ENCODE measurements at regions not wholly inside any gene's neighbourhood (a gene's known extent, or its start where the extent isn't known, plus 50 kb on each side); places are given as distances from the start of the nearest gene placed in this dataset.
A peak's percentile ranks its signal among the peaks of the same experiment; 100 is the strongest.

DNA sequence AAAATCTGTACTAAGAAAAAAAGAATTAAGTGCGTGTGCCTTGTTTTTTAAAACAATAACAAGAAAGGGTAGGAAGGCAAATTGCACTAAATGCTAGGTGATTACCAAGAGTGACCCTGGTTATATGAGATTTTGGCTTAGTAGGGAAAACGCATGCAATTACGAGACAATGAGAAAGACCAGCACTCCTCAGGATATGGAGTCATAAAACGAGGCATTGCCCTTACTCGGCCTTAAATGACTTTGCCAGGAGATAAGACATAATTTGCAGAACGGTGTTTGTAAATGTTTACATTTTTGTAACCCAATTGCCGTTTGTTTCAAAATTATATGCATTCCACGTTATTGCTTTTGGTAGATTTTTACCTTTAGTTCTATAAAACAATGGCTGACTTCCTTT, 179.8 kb downstream of the RBM26 start:
- Histone ChIP-seq H3K4me1 (ENCODE audit: control insufficient read depth, insufficient read depth, low read length, poor library complexity, severe bottlenecking) (peaks cover 11% of the 10 kb centered on the region), H3K36me3 (ENCODE audit: control insufficient read depth, insufficient read depth, low read length) (no peaks in the 10 kb centered on the region), H3K27ac (ENCODE audit: low read depth, low read length, severe bottlenecking) (peak overlapping the region; percentile 48), H3K4me3 (ENCODE audit: extremely low read depth, insufficient read depth, low read length, poor library complexity, severe bottlenecking) (no peak overlapping the region), H3K9me3 (ENCODE audit: control insufficient read depth, low read length) (no peaks in the 10 kb centered on the region)
- WGBS, 2 experiments (ENCODE audit: insufficient coverage in 2 of 2), result 88% methylated on average over 5 to 8 of the region's 8 CpGs

DNA sequence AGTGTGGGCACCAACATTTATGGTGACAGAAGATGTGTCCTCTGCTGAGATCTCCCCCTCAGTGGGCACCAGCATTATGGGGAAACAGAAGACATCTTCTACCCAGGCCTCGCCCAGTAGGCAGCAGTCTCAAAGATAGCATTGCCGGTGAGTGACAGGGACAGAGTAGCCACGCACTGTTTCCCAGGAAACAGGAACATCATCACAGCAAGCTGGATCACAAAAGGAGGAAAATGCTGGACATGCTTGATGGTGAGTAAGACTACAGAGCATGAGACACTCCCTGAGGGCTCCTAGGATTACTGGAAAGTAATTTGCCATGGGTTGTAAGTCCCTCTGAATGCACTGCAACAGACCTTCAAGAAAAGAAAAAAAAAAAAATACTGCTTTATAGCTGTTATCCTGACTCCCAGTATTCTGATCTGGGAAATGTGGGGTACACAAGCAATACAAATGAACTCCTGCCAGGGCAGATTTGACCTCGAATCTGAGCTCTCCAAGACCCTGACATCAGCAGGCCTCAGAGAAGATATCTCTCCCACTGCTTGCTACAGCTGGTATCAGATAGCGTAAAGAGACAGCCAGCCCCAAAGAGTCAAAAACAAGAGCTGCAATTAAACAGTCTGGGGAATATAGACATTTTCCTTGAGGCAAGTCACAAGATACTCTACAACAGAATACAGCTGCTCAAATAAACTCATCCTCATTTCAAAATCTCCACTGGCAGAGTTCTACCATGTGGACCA, 180.4 kb downstream of the RBM26 start:
- Histone ChIP-seq H3K27ac (ENCODE audit: low read depth, low read length, severe bottlenecking) (peak overlapping the region; percentile 48), H3K9me3 (ENCODE audit: control insufficient read depth, low read length) (no peaks in the 10 kb centered on the region), H3K36me3 (ENCODE audit: control insufficient read depth, insufficient read depth, low read length) (no peaks in the 10 kb centered on the region), H3K4me1 (ENCODE audit: control insufficient read depth, insufficient read depth, low read length, poor library complexity, severe bottlenecking) (peaks cover 11% of the 10 kb centered on the region), H3K4me3 (ENCODE audit: extremely low read depth, insufficient read depth, low read length, poor library complexity, severe bottlenecking) (no peak overlapping the region)
- WGBS, 2 experiments (ENCODE audit: insufficient coverage in 2 of 2), result 87 to 97% methylated on average over 4 of the region's 5 CpGs

DNA sequence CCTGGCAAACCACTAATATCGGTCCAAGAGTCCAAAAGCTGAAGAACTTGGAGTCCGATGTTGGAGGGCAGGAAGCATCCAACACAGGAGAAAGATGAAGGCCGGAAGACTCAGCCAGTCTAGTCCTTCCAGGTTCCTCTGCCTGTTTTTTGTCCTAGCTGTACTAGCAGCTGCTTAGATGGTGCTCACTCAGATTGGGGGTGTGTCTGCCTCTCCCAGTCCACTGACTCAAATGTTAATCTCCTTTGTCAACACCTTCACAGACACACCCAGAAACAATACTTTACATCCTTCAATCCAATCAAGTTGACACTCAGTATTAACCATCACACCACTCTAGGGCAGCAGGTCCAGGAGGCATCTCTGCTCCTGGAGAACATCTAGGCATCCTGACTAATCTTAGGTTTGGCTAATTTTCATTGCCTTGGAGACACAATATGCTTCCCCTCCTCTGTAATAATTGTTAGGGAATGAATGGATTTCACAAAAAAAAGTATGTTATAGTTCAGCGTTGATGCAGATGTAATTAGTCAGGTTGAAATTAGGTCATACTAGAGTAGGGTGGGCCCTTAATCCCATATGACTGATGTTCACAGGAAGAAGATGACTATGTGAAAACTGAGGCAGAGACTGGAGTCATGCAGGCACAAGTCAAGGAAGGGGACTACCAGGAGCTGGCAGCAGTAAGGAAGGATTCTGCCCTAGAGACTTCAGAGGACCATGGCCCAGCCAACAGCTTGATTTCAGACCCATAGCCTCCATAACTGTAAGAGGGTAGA, 183.4 kb downstream of the RBM26 start:
- no peaks in the 10 kb centered on the region for H3K9me3 ChIP-seq (ENCODE audit: control insufficient read depth, low read length)
- no peak overlapping the region for H3K27ac ChIP-seq (ENCODE audit: low read depth, low read length, severe bottlenecking)
- H3K4me3 ChIP-seq (ENCODE audit: extremely low read depth, insufficient read depth, low read length, poor library complexity, severe bottlenecking), result no peak overlapping the region
- no peaks in the 10 kb centered on the region for H3K36me3 ChIP-seq (ENCODE audit: control insufficient read depth, insufficient read depth, low read length)
- 87 to 97% methylated on average over 3 to 4 of the region's 4 CpGs for WGBS, 2 experiments (ENCODE audit: insufficient coverage in 2 of 2)
- peaks cover 6% of the 10 kb centered on the region for H3K4me1 ChIP-seq (ENCODE audit: control insufficient read depth, insufficient read depth, low read length, poor library complexity, severe bottlenecking)

DNA sequence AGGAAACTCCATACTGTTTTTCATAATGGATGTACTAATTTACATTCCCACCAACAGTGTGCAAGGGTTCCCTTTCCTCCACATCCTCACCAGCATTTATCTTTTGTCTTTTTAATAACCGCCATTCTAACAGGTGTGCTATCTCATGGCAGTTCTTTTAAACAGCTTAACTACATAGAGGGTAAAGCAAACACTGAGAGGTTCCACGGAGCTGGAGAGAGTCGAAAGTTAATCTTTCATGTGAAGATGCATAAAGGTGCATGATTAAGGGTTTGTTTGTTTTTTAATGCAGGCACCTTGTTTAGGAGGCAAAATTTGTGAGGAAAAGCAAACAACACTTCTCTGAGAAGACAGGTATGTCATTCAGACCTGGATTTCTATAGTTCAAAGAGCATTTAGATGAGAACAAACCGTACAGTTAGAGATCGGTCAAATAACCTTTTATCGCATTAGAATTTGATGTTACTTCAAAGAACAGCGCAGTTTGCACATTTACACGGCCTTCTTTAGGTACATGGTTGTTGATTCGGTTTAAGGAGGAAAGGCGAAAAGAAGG, 193.9 kb downstream of the RBM26 start:
- no peaks in the 10 kb centered on the region for H3K9me3 ChIP-seq (ENCODE audit: control insufficient read depth, low read length)
- no peak overlapping the region for H3K4me3 ChIP-seq (ENCODE audit: extremely low read depth, insufficient read depth, low read length, poor library complexity, severe bottlenecking)
- H3K4me1 ChIP-seq (ENCODE audit: control insufficient read depth, insufficient read depth, low read length, poor library complexity, severe bottlenecking), result no peaks in the 10 kb centered on the region
- H3K27ac ChIP-seq (ENCODE audit: low read depth, low read length, severe bottlenecking), result no peak overlapping the region
- WGBS, 2 experiments (ENCODE audit: insufficient coverage in 2 of 2), result 91 to 94% methylated on average over 8 to 9 of the region's 10 CpGs
- no peaks in the 10 kb centered on the region for H3K36me3 ChIP-seq (ENCODE audit: control insufficient read depth, insufficient read depth, low read length)

DNA sequence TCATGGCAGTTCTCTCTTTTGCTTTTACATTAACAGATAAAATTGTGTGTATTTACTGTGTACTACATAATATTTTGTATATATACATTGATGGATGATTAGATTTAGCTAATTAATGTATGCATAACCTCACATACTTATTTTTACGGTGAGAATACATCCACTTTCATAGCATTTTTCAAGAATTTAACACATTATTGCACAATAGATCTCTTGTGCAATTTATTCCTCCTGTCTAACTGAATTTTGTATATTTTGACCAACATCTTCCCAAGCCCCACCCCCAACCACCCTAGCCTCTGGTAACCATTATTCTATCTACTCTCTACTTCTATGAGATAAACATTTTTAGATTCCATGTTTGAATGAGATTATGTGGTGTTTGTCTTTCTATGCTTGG, 194.7 kb downstream of the RBM26 start:
- WGBS, 2 experiments (ENCODE audit: insufficient coverage in 2 of 2), result 75% methylated on average over 1 of the region's 1 CpG; no CpG with 5 or more reads in 1 of the 2 experiments
- Histone ChIP-seq H3K9me3 (ENCODE audit: control insufficient read depth, low read length) (no peaks in the 10 kb centered on the region), H3K36me3 (ENCODE audit: control insufficient read depth, insufficient read depth, low read length) (no peaks in the 10 kb centered on the region)

DNA sequence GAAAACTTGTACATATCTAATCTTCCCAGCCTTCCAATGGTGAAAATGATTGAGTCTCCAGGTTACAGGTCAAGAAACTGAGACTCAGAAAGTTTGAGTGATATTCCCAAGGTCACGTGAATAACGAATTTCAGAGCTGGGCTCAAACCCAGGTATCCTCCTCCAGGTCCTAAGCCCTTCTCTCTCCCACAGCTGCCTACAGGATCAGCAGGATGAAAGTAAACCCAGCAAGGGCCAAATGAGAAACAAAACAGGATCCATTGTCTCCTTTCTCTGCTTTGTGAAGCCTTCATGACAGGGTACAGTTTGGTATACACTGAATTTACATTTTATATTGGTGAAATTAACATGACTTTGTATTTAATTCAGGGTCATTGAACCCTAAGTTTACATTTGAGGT, 208.1 kb downstream of the RBM26 start:
- H3K4me1 ChIP-seq (ENCODE audit: control insufficient read depth, insufficient read depth, low read length, poor library complexity, severe bottlenecking), result no peaks in the 10 kb centered on the region
- WGBS, 2 experiments (ENCODE audit: insufficient coverage in 2 of 2), result 80 to 100% methylated on average over 2 of the region's 2 CpGs
- H3K4me3 ChIP-seq (ENCODE audit: extremely low read depth, insufficient read depth, low read length, poor library complexity, severe bottlenecking), result no peak overlapping the region
- no peaks in the 10 kb centered on the region for H3K36me3 ChIP-seq (ENCODE audit: control insufficient read depth, insufficient read depth, low read length)
- H3K9me3 ChIP-seq (ENCODE audit: control insufficient read depth, low read length), result no peaks in the 10 kb centered on the region
- H3K27ac ChIP-seq (ENCODE audit: low read depth, low read length, severe bottlenecking), result no peak overlapping the region

More for the DNA sequence above, 194.7 kb downstream of the RBM26 start:
- H3K27ac ChIP-seq (ENCODE audit: low read depth, low read length, severe bottlenecking), result no peak overlapping the region
- H3K4me1 ChIP-seq (ENCODE audit: control insufficient read depth, insufficient read depth, low read length, poor library complexity, severe bottlenecking), result no peaks in the 10 kb centered on the region
- H3K4me3 ChIP-seq (ENCODE audit: extremely low read depth, insufficient read depth, low read length, poor library complexity, severe bottlenecking), result no peak overlapping the region

DNA sequence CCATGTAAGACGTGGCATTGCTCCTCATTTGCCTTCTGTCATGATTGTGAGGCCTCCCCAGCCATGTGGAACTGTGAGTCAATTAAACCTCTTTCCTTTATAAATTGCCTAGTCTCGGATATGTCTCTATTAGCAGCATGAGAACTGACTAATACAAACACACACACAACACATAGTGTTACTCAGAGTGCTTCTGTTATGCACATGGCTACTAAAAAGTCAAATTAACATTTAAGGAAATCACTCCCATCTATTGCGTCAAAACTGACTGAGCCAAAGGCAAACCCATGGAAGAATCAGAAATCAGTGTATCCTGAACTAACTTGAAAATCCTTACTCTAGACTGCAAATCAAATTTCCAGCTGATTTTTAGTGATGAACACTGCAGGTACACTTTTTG, 209.2 kb downstream of the RBM26 start:
- H3K27ac ChIP-seq (ENCODE audit: low read depth, low read length, severe bottlenecking), result no peak overlapping the region
- H3K36me3 ChIP-seq (ENCODE audit: control insufficient read depth, insufficient read depth, low read length), result no peaks in the 10 kb centered on the region
- no peaks in the 10 kb centered on the region for H3K4me1 ChIP-seq (ENCODE audit: control insufficient read depth, insufficient read depth, low read length, poor library complexity, severe bottlenecking)
- no peak overlapping the region for H3K4me3 ChIP-seq (ENCODE audit: extremely low read depth, insufficient read depth, low read length, poor library complexity, severe bottlenecking)
- WGBS, 2 experiments (ENCODE audit: insufficient coverage in 2 of 2), result 84 to 93% methylated on average over 3 of the region's 3 CpGs
- no peaks in the 10 kb centered on the region for H3K9me3 ChIP-seq (ENCODE audit: control insufficient read depth, low read length)

DNA sequence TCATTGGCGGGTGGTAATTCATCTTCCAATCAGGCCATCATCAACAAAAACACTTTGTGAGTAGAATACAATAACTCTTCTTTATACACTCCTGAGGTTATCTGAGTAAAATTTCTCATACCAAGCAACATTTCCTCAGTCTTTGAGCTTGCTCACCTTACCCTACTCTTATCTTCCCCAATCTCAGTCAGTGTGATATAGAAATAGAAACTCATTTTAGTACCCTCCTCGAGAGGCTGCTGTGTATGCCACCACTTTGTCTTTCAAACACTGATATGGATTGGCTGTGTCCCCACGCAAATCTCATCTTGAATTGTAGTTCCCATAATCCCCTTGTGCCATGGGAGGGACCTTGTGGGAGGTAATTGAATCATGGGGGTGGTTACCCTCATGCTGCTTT, 209.7 kb downstream of the RBM26 start:
- Histone ChIP-seq H3K4me1 (ENCODE audit: control insufficient read depth, insufficient read depth, low read length, poor library complexity, severe bottlenecking) (no peaks in the 10 kb centered on the region), H3K27ac (ENCODE audit: low read depth, low read length, severe bottlenecking) (no peak overlapping the region)
- WGBS, 2 experiments (ENCODE audit: insufficient coverage in 2 of 2), result no CpG with 5 or more reads among the region's 3 CpGs

DNA sequence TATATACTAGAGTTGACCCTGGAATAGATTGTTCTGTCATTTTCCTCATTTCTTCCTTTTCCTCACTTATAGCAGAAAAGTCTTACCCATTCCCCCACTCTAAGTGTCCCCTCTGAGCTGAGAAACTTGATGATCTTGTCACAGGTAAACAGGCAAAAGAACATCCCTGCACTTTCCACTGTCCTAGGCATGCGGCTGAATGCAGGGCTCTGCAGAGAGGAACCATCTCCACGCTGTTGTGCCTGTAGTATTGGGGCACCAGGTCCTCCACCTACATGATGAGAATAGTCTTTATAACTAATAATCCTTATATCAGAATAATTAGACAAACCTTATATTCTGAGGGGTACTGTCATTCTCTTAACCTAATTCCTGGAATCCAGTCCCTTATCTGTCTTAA, 211.3 kb downstream of the RBM26 start:
- Histone ChIP-seq H3K27ac (ENCODE audit: low read depth, low read length, severe bottlenecking) (no peak overlapping the region), H3K9me3 (ENCODE audit: control insufficient read depth, low read length) (no peaks in the 10 kb centered on the region), H3K4me3 (ENCODE audit: extremely low read depth, insufficient read depth, low read length, poor library complexity, severe bottlenecking) (no peak overlapping the region), H3K36me3 (ENCODE audit: control insufficient read depth, insufficient read depth, low read length) (no peaks in the 10 kb centered on the region), H3K4me1 (ENCODE audit: control insufficient read depth, insufficient read depth, low read length, poor library complexity, severe bottlenecking) (no peaks in the 10 kb centered on the region)
- 80 to 100% methylated on average over 1 of the region's 2 CpGs for WGBS, 2 experiments (ENCODE audit: insufficient coverage in 2 of 2)

More for the DNA sequence above, 209.7 kb downstream of the RBM26 start:
- Histone ChIP-seq H3K36me3 (ENCODE audit: control insufficient read depth, insufficient read depth, low read length) (no peaks in the 10 kb centered on the region), H3K4me3 (ENCODE audit: extremely low read depth, insufficient read depth, low read length, poor library complexity, severe bottlenecking) (no peak overlapping the region), H3K9me3 (ENCODE audit: control insufficient read depth, low read length) (no peaks in the 10 kb centered on the region)

DNA sequence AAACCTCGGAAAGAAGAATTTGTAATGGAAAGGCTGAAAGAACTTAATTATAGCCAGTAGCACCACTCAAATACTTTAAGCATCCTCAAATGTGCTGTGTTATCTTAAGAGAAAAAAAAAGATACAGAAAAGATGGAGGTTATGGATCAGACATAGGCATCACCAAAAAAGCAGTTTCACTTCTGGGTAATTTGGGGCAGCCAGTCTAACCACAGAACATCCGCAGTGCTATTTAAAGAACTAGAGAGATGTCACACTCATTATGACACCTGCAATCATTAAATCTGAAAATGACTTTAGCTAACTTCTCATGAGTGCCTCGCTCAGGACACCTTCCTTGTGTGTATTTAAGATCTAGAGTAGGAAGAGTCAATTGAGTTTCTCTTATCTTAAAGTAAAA, 211.8 kb downstream of the RBM26 start:
- WGBS, 2 experiments (ENCODE audit: insufficient coverage in 2 of 2), result no CpG with 5 or more reads among the region's 3 CpGs
- no peaks in the 10 kb centered on the region for H3K36me3 ChIP-seq (ENCODE audit: control insufficient read depth, insufficient read depth, low read length)
- no peaks in the 10 kb centered on the region for H3K9me3 ChIP-seq (ENCODE audit: control insufficient read depth, low read length)
- H3K4me1 ChIP-seq (ENCODE audit: control insufficient read depth, insufficient read depth, low read length, poor library complexity, severe bottlenecking), result no peaks in the 10 kb centered on the region
- no peak overlapping the region for H3K27ac ChIP-seq (ENCODE audit: low read depth, low read length, severe bottlenecking)
- H3K4me3 ChIP-seq (ENCODE audit: extremely low read depth, insufficient read depth, low read length, poor library complexity, severe bottlenecking), result no peak overlapping the region

DNA sequence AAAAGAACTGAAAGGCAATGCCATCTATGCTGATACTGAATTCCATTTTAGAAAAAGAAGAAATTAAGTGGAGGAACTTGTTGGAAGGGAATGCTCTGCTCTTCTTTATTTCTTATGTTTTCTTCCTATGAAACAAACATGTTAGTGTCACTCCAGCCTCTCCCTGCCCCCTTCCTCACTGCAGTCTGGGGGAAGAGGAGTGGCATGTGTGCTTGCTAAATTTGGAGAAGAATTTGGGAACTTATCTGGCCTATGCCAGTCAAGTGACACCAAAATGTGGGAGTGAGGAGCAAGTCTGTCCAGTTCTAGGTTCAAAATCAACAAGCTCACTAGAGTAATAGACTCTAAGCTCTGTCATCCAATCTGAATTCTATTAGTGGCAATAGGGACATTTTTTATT, 214.6 kb downstream of the RBM26 start:
- Histone ChIP-seq H3K9me3 (ENCODE audit: control insufficient read depth, low read length) (no peaks in the 10 kb centered on the region), H3K27ac (ENCODE audit: low read depth, low read length, severe bottlenecking) (no peak overlapping the region), H3K36me3 (ENCODE audit: control insufficient read depth, insufficient read depth, low read length) (no peaks in the 10 kb centered on the region), H3K4me1 (ENCODE audit: control insufficient read depth, insufficient read depth, low read length, poor library complexity, severe bottlenecking) (no peaks in the 10 kb centered on the region), H3K4me3 (ENCODE audit: extremely low read depth, insufficient read depth, low read length, poor library complexity, severe bottlenecking) (no peak overlapping the region)

Measured in mesodermal cell (in vitro differentiated cells).